ENCODE measurements at regions not wholly inside any gene's neighbourhood (a gene's known extent, or its start where the extent isn't known, plus 50 kb on each side); places are given as distances from the start of the nearest gene placed in this dataset.

GRCh38 chr5:89826938-89827337 lies 582.6 kb downstream of the CETN3 start:
- DNase-seq (ENCODE audit: low read depth in 1 of 2, low spot score in 1 of 2): no peak
- TF ChIP-seq SPI1 (IDR thresholded peaks at IDR 0.05; ENCODE audit: borderline replicate concordance, low read depth) (no peak), REST (IDR thresholded peaks at IDR 0.05; ENCODE audit: insufficient replicate concordance, low read depth) (no peak), POLR2AphosphoS5 (IDR thresholded peaks at IDR 0.05; ENCODE audit: low read depth) (no peak), GABPA (IDR thresholded peaks at IDR 0.05; ENCODE audit: low read depth) (no peak)
- TF ChIP-seq, protein P1, sequence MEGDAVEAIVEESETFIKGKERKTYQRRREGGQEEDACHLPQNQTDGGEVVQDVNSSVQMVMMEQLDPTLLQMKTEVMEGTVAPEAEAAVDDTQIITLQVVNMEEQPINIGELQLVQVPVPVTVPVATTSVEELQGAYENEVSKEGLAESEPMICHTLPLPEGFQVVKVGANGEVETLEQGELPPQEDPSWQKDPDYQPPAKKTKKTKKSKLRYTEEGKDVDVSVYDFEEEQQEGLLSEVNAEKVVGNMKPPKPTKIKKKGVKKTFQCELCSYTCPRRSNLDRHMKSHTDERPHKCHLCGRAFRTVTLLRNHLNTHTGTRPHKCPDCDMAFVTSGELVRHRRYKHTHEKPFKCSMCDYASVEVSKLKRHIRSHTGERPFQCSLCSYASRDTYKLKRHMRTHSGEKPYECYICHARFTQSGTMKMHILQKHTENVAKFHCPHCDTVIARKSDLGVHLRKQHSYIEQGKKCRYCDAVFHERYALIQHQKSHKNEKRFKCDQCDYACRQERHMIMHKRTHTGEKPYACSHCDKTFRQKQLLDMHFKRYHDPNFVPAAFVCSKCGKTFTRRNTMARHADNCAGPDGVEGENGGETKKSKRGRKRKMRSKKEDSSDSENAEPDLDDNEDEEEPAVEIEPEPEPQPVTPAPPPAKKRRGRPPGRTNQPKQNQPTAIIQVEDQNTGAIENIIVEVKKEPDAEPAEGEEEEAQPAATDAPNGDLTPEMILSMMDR (IDR thresholded peaks at IDR 0.05; ENCODE audit: insufficient read depth, low read length): no peak
- H3K27me3 ChIP-seq (ENCODE audit: insufficient read depth, poor library complexity, severe bottlenecking): no peaks in the 10 kb centered on the region
- no peak overlapping the region for H3K4me3 ChIP-seq (replicated peaks; ENCODE audit: insufficient read depth, low read length)
- no peak overlapping the region for H3K27ac ChIP-seq (replicated peaks)

DNA sequence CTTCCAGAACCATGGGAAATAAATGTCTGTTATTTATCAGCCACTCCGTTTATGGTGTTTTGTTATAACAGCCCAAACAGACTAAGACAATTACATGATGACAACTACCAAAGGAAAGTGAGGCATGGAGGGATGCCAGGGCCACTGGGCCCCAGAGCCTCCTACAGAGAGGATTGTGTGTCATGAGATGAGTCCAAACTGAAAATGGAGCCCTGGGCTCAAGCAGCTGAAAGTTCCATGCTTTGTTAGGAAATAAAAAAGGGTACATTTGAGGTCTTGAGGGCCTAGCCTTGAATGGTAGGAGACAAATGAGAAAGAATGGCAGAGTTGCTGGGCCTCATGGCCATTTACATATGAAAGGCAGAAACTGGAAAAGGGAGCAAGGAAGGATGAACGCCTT lies 586.5 kb downstream of the CETN3 start:
- TF ChIP-seq GABPA (IDR thresholded peaks at IDR 0.05; ENCODE audit: low read depth): no peak
- TF ChIP-seq REST (IDR thresholded peaks at IDR 0.05; ENCODE audit: insufficient replicate concordance, low read depth): no peak
- no peak for TF ChIP-seq POLR2AphosphoS5 (IDR thresholded peaks at IDR 0.05; ENCODE audit: low read depth)
- no peak for TF ChIP-seq SPI1 (IDR thresholded peaks at IDR 0.05; ENCODE audit: borderline replicate concordance, low read depth)
- TF ChIP-seq, protein P1 (IDR thresholded peaks at IDR 0.05; ENCODE audit: insufficient read depth, low read length): no peak
- DNase-seq (ENCODE audit: low read depth in 1 of 2, low spot score in 1 of 2): no peak
- H3K27me3 ChIP-seq (ENCODE audit: insufficient read depth, poor library complexity, severe bottlenecking): no peaks in the 10 kb centered on the region
- H3K4me3 ChIP-seq (replicated peaks; ENCODE audit: insufficient read depth, low read length): no peak overlapping the region
- no peak overlapping the region for H3K27ac ChIP-seq (replicated peaks)

- DNase-seq (ENCODE audit: low read depth in 1 of 2, low spot score in 1 of 2): no peak
- no peaks in the 10 kb centered on the region for H3K27me3 ChIP-seq (ENCODE audit: insufficient read depth, poor library complexity, severe bottlenecking)
- TF ChIP-seq GABPA (IDR thresholded peaks at IDR 0.05; ENCODE audit: low read depth): no peak
- TF ChIP-seq REST (IDR thresholded peaks at IDR 0.05; ENCODE audit: insufficient replicate concordance, low read depth): no peak
- TF ChIP-seq SPI1 (IDR thresholded peaks at IDR 0.05; ENCODE audit: borderline replicate concordance, low read depth): no peak
- TF ChIP-seq, protein P1 (IDR thresholded peaks at IDR 0.05; ENCODE audit: insufficient read depth, low read length): no peak
- TF ChIP-seq POLR2AphosphoS5 (IDR thresholded peaks at IDR 0.05; ENCODE audit: low read depth): no peak
- no peak overlapping the region for H3K4me3 ChIP-seq (replicated peaks; ENCODE audit: insufficient read depth, low read length)
- no peak overlapping the region for H3K27ac ChIP-seq (replicated peaks)
Observed at GRCh38 chr5:89817841-89818240, 591.7 kb downstream of the CETN3 start.
